Smooth muscle cell of the brain vasculature (primary cell): ENCODE measurements at regions not wholly inside any gene's neighbourhood (a gene's known extent, or its start where the extent isn't known, plus 50 kb on each side); places are given as distances from the start of the nearest gene placed in this dataset.
"Not testable (repeated sequence)": the region's sequence is repeated elsewhere in the genome, so short reads cannot be mapped to it uniquely, and the experiment has no call there.

ENCODE experiments used
- DNase-seq: peaks from one replicate; pipeline ENCODE4 v3.0.0-alpha.2; 2012; ENCODE audit warnings: low read depth, low spot score

- no peak for DNase-seq
Observed at GRCh38 chr2:21774691-21775368, 651.1 kb downstream of the TDRD15 start.

GRCh38 chr2:21779786-21780185 lies 656.0 kb downstream of the TDRD15 start:
- DNase-seq, result no peak

GRCh38 chr2:21781962-21782361 lies 658.2 kb downstream of the TDRD15 start:
- no peak for DNase-seq

- no peak for DNase-seq
Observed at GRCh38 chr2:21782866-21783265, 659.1 kb downstream of the TDRD15 start.

GRCh38 chr2:21787941-21788340 lies 664.2 kb downstream of the TDRD15 start:
- no peak for DNase-seq

- DNase-seq, result not testable (repeated sequence)
Observed at GRCh38 chr2:21790311-21790710, 666.5 kb downstream of the TDRD15 start.

- DNase-seq, result no peak
Observed at GRCh38 chr2:21792571-21792970, 668.8 kb downstream of the TDRD15 start.

GRCh38 chr2:21793461-21793860 lies 669.7 kb downstream of the TDRD15 start:
- DNase-seq, result no peak

GRCh38 chr2:21794611-21795010 lies 670.8 kb downstream of the TDRD15 start:
- no peak for DNase-seq

- no peak for DNase-seq
Observed at GRCh38 chr2:21800356-21800755, 676.6 kb downstream of the TDRD15 start.

- DNase-seq, result no peak
Observed at GRCh38 chr2:21803550-21803949, 679.8 kb downstream of the TDRD15 start.

- no peak for DNase-seq
Observed at GRCh38 chr2:21804151-21804550, 680.4 kb downstream of the TDRD15 start.

GRCh38 chr2:21811541-21811940 lies 687.8 kb downstream of the TDRD15 start:
- DNase-seq, result no peak

GRCh38 chr2:21812766-21813165 lies 689.0 kb downstream of the TDRD15 start:
- no peak for DNase-seq

- DNase-seq, result no peak
Observed at GRCh38 chr2:21814588-21815149, 690.9 kb downstream of the TDRD15 start.

GRCh38 chr2:21818212-21818795 lies 694.5 kb downstream of the TDRD15 start:
- DNase-seq, result no peak

GRCh38 chr2:21819454-21819853 lies 695.7 kb downstream of the TDRD15 start:
- DNase-seq, result no peak

GRCh38 chr2:21820271-21820670 lies 696.5 kb downstream of the TDRD15 start:
- no peak for DNase-seq

- no peak for DNase-seq
Observed at GRCh38 chr2:21821672-21822227, 698.0 kb downstream of the TDRD15 start.

GRCh38 chr2:21822505-21822904 lies 698.7 kb downstream of the TDRD15 start:
- DNase-seq, result no peak

- DNase-seq, result no peak
Observed at GRCh38 chr2:21833767-21834166, 710.0 kb downstream of the TDRD15 start.

GRCh38 chr2:21836261-21836660 lies 712.5 kb downstream of the TDRD15 start:
- DNase-seq, result no peak

GRCh38 chr2:21836719-21837118 lies 713.0 kb downstream of the TDRD15 start:
- no peak for DNase-seq
